ENCODE measurements at regions not wholly inside any gene's neighbourhood (a gene's known extent, or its start where the extent isn't known, plus 50 kb on each side); places are given as distances from the start of the nearest gene placed in this dataset.

GRCh38 chr9:109549386-109549785 is 51.3 kb upstream of the PTPN3 start:
- TF ChIP-seq NELFE (IDR thresholded peaks at IDR 0.05; ENCODE audit: insufficient read depth, insufficient read length), result no peak
- no peak for TF ChIP-seq SIRT6 (IDR thresholded peaks at IDR 0.05; ENCODE audit: low read depth, low read length)
- no peak for TF ChIP-seq POLR2A (conservative IDR thresholded peaks at IDR 0.05)
- no peak for TF ChIP-seq TAF1 (IDR thresholded peaks at IDR 0.05; ENCODE audit: control insufficient read depth, extremely low read depth, insufficient read depth, low read length, severe bottlenecking)
- TF ChIP-seq ETS1 (conservative IDR thresholded peaks at IDR 0.05; ENCODE audit: control insufficient read depth, low read depth, low read length), result no peak
- no peak for TF ChIP-seq KDM1A (IDR thresholded peaks at IDR 0.05)
- TF ChIP-seq RNF219 (CRISPR knock-in tag; IDR thresholded peaks at IDR 0.05), result no peak
- TF ChIP-seq RBM22 (IDR thresholded peaks at IDR 0.05; ENCODE audit: low read depth, low read length, poor library complexity, severe bottlenecking), result no peak
- no peak for TF ChIP-seq ZBTB43 (CRISPR knock-in tag; IDR thresholded peaks at IDR 0.05)
- no peak for TF ChIP-seq E2F4 (CRISPR knock-in tag; IDR thresholded peaks at IDR 0.05; ENCODE audit: low read depth)
- TF ChIP-seq NCOA4 (IDR thresholded peaks at IDR 0.05; ENCODE audit: partially characterized antibody), result no peak
- TF ChIP-seq GATA2 (CRISPR knock-in tag; IDR thresholded peaks at IDR 0.05), result no peak
- no peak for TF ChIP-seq LCOR (CRISPR knock-in tag; IDR thresholded peaks at IDR 0.05)
